ENCODE measurements at regions not wholly inside any gene's neighbourhood (a gene's known extent, or its start where the extent isn't known, plus 50 kb on each side); places are given as distances from the start of the nearest gene placed in this dataset.

DNA sequence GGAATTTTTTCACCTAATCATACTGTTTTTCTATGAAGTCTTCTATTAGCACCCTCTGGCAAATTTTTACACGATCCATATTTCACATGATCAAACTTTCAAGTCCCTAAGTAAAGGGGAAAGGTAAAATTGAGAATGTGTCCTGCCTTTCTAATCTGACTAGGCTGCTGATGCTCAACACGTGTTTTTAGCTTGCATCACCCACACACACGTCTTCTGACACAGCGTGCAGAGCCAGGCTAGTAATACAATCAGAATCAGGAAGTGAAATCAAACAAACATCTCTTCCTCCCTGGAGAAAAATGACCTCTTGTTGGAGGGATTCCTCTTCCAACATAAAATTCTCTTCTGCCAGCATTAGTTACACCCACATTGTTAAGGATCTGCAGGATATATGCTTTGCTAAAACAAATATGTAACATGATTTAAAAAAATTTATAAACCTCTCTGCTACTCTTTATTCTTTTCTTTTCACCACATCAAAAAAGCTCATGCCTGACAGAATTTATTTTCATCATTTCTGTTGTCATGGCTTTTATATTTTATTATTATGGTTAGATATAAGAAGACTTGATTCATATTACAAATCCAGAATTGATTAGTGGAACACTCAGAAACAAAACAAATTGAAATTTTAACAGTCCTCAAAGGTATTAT, 122.4 kb downstream of the RAP2B start:
- Histone ChIP-seq H3K9me3 (replicated peaks; ENCODE audit: control insufficient read depth, low read depth, low read length) (no peaks in the 10 kb centered on the region), H3K27me3 (ENCODE audit: control insufficient read depth, insufficient read depth, low read length) (no peaks in the 10 kb centered on the region), H3K4me1 (ENCODE audit: control insufficient read depth, insufficient read depth, low read length) (peaks cover 4% of the 10 kb centered on the region), H3K36me3 (ENCODE audit: control insufficient read depth, insufficient read depth, low read length) (no peaks in the 10 kb centered on the region), H3K27ac (ENCODE audit: low read length) (peak overlapping the region; percentile 69), H3K4me3 (ENCODE audit: low read length) (no peak overlapping the region)
- WGBS (ENCODE audit: insufficient coverage): no CpG with 5 or more reads among the region's 4 CpGs
- peak; percentile 95 for DNase-seq

DNA sequence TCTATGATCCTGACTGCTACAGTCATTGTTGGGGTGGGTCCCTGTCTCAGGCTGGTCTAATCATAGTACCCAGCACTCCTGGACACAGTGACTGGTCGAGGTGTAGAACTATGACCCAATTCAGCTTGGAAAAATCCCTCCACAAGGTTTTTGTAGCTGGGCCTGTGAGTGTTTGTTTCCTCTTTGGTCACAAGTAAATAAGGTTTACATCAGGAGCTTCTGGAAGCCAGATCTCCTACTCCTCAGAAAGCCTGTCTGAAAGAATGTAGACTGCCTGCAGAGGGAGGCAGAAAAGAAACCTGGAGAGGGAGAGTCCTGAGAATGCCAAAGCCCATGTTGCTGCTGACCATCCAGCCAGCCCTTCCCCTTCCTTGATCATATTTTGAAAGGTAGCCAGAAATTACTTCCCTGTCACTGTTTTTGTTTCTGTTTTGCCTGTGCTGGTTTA, 123.2 kb downstream of the RAP2B start:
- Histone ChIP-seq H3K27me3 (ENCODE audit: control insufficient read depth, insufficient read depth, low read length) (no peaks in the 10 kb centered on the region), H3K36me3 (ENCODE audit: control insufficient read depth, insufficient read depth, low read length) (no peaks in the 10 kb centered on the region), H3K9me3 (replicated peaks; ENCODE audit: control insufficient read depth, low read depth, low read length) (no peaks in the 10 kb centered on the region), H3K27ac (ENCODE audit: low read length) (peak overlapping the region; percentile 70), H3K4me3 (ENCODE audit: low read length) (no peak overlapping the region), H3K4me1 (ENCODE audit: control insufficient read depth, insufficient read depth, low read length) (peaks cover 4% of the 10 kb centered on the region)
- no CpG with 5 or more reads among the region's 1 CpG for WGBS (ENCODE audit: insufficient coverage)
- DNase-seq: peak; percentile 72

DNA sequence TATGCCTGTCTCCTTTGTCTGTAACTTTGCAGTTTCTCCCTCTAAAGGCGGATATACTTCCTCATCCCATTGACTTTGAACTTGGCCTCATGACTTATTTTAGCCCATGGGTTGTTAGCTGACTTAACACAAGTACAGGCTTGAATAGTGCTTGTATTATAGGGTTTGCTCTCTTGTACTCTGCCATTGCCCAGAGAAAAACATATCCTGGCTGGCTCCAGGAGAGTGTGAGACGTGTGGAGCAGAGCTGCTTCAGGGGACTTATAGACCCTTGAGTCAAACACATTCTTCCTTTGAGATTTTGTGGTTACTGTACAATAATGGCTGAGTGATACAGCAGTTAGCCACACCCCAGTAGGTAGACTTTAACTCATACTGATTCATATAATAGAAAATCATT, 124.0 kb downstream of the RAP2B start:
- no peaks in the 10 kb centered on the region for H3K9me3 ChIP-seq (replicated peaks; ENCODE audit: control insufficient read depth, low read depth, low read length)
- peaks cover 4% of the 10 kb centered on the region for H3K4me1 ChIP-seq (ENCODE audit: control insufficient read depth, insufficient read depth, low read length)
- H3K36me3 ChIP-seq (ENCODE audit: control insufficient read depth, insufficient read depth, low read length): no peaks in the 10 kb centered on the region
- H3K27me3 ChIP-seq (ENCODE audit: control insufficient read depth, insufficient read depth, low read length): no peaks in the 10 kb centered on the region
- H3K4me3 ChIP-seq (ENCODE audit: low read length): no peak overlapping the region
- no CpG with 5 or more reads among the region's 2 CpGs for WGBS (ENCODE audit: insufficient coverage)
- H3K27ac ChIP-seq (ENCODE audit: low read length): peak overlapping the region; percentile 43
- DNase-seq: peak; percentile 53

DNA sequence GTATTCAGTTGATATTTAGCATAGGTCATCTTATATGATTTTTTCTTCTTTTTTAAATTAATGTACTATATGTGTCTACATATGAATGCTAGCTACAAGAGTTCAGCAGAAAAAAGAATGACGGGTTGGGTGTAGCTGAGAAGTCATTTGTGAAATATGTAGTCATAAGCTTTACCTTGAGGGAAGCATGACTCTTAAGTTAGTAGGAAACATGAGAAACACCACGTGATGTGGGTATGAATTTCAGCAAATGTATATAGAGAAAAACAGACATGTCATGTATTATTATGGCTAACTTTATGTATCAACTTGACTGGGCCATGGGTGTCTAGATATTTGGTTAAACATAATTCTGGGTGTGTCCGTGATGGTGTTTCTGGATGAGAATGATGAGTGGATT, 125.0 kb downstream of the RAP2B start:
- Histone ChIP-seq H3K27ac (ENCODE audit: low read length) (no peak overlapping the region), H3K9me3 (replicated peaks; ENCODE audit: control insufficient read depth, low read depth, low read length) (no peaks in the 10 kb centered on the region), H3K27me3 (ENCODE audit: control insufficient read depth, insufficient read depth, low read length) (no peaks in the 10 kb centered on the region), H3K4me1 (ENCODE audit: control insufficient read depth, insufficient read depth, low read length) (peaks cover 4% of the 10 kb centered on the region), H3K36me3 (ENCODE audit: control insufficient read depth, insufficient read depth, low read length) (no peaks in the 10 kb centered on the region), H3K4me3 (ENCODE audit: low read length) (no peak overlapping the region)
- WGBS (ENCODE audit: insufficient coverage): 93% methylated on average over 3 of the region's 3 CpGs
- no peak for DNase-seq

DNA sequence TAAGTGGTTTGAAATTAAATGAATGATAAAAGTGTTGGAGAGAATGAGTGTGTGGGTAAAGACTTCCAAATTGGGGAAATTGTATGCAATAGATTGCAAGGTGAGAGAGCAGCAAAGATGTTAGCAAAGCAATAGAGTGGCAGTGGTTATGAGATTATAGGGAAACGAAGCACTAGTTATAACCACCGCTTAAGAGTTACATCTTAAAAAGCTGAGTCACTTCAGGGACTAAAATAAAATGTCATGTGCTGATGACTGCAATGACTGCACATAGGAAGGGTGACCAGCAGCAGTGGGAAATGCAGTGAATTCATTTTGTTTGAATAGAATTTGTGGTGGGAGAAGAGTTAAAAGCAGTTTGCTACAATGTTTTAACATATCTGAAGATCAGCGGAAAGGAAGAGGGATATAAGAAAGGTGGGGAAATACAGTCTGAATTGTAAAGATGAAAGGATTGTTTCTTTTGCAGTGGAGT, 127.3 kb downstream of the RAP2B start:
- no peaks in the 10 kb centered on the region for H3K9me3 ChIP-seq (replicated peaks; ENCODE audit: control insufficient read depth, low read depth, low read length)
- 92% methylated on average over 2 of the region's 3 CpGs for WGBS (ENCODE audit: insufficient coverage)
- no peak overlapping the region for H3K4me3 ChIP-seq (ENCODE audit: low read length)
- H3K27me3 ChIP-seq (ENCODE audit: control insufficient read depth, insufficient read depth, low read length): no peaks in the 10 kb centered on the region
- peaks cover 4% of the 10 kb centered on the region for H3K4me1 ChIP-seq (ENCODE audit: control insufficient read depth, insufficient read depth, low read length)
- no peak overlapping the region for H3K27ac ChIP-seq (ENCODE audit: low read length)
- H3K36me3 ChIP-seq (ENCODE audit: control insufficient read depth, insufficient read depth, low read length): no peaks in the 10 kb centered on the region
- DNase-seq: peak; percentile 66

DNA sequence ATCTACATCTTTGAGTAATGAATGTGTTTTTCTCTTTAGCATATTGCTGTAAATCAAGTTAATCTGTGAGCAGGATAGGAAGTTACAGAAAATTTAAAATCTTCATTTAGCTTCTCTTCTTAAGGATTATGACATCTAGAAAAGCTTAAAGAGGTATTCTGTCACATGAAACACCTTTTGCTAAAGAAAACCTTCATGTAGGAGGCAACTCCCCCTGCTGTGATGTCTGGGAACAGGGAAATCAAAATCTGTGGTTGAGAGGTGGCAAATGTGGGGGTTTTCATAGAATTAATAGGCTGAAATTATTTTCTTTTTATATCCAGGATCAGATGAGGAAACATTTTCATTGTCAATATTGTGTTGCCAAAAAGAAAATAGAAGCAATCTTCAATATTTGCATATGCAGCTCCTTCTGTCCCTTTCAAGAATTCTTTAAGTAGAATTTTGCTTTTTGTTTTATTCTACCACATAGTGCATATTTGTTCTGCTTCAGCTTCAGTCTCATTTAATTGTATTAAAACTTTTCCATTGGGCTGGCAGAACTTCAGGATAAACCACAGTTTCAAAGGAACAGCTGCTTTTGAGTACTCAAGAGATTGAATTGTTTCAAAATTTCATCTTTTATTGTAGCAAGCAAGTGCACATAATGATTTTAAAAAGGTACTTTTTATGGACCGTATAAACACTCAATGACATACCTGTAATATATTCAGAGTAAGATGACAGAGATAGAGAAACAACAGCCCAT, 128.4 kb downstream of the RAP2B start:
- peak; percentile 61 for DNase-seq
- Histone ChIP-seq H3K9me3 (replicated peaks; ENCODE audit: control insufficient read depth, low read depth, low read length) (no peaks in the 10 kb centered on the region), H3K27me3 (ENCODE audit: control insufficient read depth, insufficient read depth, low read length) (no peaks in the 10 kb centered on the region), H3K4me1 (ENCODE audit: control insufficient read depth, insufficient read depth, low read length) (no peaks in the 10 kb centered on the region), H3K27ac (ENCODE audit: low read length) (no peak overlapping the region), H3K4me3 (ENCODE audit: low read length) (no peak overlapping the region), H3K36me3 (ENCODE audit: control insufficient read depth, insufficient read depth, low read length) (no peaks in the 10 kb centered on the region)
- no CpG with 5 or more reads among the region's 1 CpG for WGBS (ENCODE audit: insufficient coverage)

DNA sequence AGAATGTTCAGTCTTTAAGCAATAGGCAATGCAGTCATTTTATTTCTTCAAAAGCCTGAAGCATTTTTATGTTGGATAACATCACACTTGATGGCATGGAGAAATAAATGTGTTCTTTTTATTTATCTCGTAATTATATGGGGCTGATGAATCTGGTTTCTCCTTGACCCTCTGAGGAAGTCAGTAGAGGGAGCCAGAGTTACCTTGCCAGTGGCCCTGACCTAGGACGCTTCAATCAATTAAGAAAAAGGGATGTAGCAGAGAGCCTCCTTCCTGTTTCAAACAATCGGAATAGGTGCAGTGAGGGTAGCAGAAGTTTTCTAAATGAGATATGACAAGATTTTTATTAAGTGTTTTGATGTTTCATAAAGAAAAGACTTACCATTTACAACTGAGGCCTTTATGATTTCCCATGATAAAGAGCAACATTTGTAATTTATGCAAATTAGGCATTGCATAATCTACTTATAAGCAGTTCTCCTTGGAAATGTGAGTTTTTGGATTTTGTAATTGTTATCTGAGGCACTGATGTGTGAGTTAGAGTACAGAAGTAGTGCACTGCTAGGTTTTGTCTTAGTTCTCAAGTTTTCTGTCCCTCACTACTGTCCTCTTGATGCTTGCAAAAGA, 129.1 kb downstream of the RAP2B start:
- peak; percentile 30 for DNase-seq
- H3K27ac ChIP-seq (ENCODE audit: low read length): no peak overlapping the region
- no CpG with 5 or more reads among the region's 3 CpGs for WGBS (ENCODE audit: insufficient coverage)
- no peaks in the 10 kb centered on the region for H3K27me3 ChIP-seq (ENCODE audit: control insufficient read depth, insufficient read depth, low read length)
- no peaks in the 10 kb centered on the region for H3K9me3 ChIP-seq (replicated peaks; ENCODE audit: control insufficient read depth, low read depth, low read length)
- no peaks in the 10 kb centered on the region for H3K36me3 ChIP-seq (ENCODE audit: control insufficient read depth, insufficient read depth, low read length)
- H3K4me3 ChIP-seq (ENCODE audit: low read length): no peak overlapping the region
- no peaks in the 10 kb centered on the region for H3K4me1 ChIP-seq (ENCODE audit: control insufficient read depth, insufficient read depth, low read length)

DNA sequence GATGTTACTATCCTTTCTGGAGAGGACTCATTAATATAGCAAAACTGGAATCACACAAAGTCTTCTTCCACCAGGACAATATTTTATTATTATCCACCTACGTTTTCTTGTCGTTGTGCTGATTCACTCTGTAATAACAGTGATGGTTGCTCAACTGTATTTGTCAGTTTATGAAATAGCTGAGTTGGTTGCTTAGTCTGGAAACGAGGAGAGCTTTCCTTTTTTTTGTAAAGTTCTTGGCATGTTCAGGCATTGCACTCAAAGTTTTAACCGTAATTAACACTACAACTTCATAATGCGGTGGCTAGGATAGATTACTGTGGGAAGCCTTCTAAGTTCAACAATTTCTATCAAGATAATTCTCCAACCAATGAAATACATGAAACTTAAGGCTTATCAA, 131.2 kb downstream of the RAP2B start:
- DNase-seq: no peak
- Histone ChIP-seq H3K27ac (ENCODE audit: low read length) (no peak overlapping the region), H3K4me3 (ENCODE audit: low read length) (no peak overlapping the region), H3K27me3 (ENCODE audit: control insufficient read depth, insufficient read depth, low read length) (no peaks in the 10 kb centered on the region), H3K36me3 (ENCODE audit: control insufficient read depth, insufficient read depth, low read length) (no peaks in the 10 kb centered on the region), H3K4me1 (ENCODE audit: control insufficient read depth, insufficient read depth, low read length) (no peaks in the 10 kb centered on the region), H3K9me3 (replicated peaks; ENCODE audit: control insufficient read depth, low read depth, low read length) (no peaks in the 10 kb centered on the region)
- no CpG with 5 or more reads among the region's 5 CpGs for WGBS (ENCODE audit: insufficient coverage)

DNA sequence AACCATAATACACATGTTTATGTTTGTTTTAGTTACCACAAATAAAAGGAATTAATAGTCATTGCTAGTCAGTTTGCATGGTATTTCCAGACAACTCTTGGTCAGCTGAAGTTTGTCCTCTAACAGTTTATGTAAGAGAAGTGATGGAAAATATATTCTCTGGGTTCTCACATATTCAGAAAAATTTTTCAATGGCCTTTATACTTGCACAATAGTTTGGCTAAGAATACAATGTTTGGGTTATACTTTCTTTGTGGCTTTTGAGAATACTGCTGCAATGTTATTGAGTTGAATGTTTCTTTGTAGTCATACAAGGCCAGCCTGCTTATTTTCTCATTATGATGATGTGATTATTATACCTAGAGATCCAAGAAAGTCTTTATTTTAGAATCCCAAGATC, 133.9 kb downstream of the RAP2B start:
- Histone ChIP-seq H3K27me3 (ENCODE audit: control insufficient read depth, insufficient read depth, low read length) (no peaks in the 10 kb centered on the region), H3K9me3 (replicated peaks; ENCODE audit: control insufficient read depth, low read depth, low read length) (no peaks in the 10 kb centered on the region), H3K27ac (ENCODE audit: low read length) (no peak overlapping the region), H3K4me1 (ENCODE audit: control insufficient read depth, insufficient read depth, low read length) (no peaks in the 10 kb centered on the region), H3K36me3 (ENCODE audit: control insufficient read depth, insufficient read depth, low read length) (no peaks in the 10 kb centered on the region), H3K4me3 (ENCODE audit: low read length) (no peak overlapping the region)
- peak; percentile 6 for DNase-seq

DNA sequence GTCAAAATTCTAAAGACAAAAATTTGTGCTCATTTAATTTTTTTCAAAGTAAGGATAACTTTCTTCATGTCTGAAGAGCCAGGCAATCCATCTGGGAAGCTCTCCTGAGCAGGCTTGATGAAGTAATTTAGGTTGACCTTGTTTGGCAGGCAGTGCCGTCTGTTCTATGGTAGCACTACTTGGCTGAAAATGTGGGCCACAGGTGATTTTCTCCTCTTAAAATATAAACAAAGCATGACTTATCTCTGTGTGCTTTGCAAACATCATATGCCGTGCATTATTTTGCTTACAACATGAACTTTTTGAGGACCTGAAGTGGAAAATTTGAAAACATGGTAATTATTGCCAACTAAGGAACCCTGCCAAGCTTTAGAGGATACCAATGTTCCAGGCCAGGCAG, 143.2 kb downstream of the RAP2B start:
- H3K4me3 ChIP-seq (ENCODE audit: low read length): no peak overlapping the region
- no peaks in the 10 kb centered on the region for H3K4me1 ChIP-seq (ENCODE audit: control insufficient read depth, insufficient read depth, low read length)
- WGBS (ENCODE audit: insufficient coverage): no CpG with 5 or more reads among the region's 2 CpGs
- no peak overlapping the region for H3K27ac ChIP-seq (ENCODE audit: low read length)
- no peaks in the 10 kb centered on the region for H3K9me3 ChIP-seq (replicated peaks; ENCODE audit: control insufficient read depth, low read depth, low read length)
- H3K27me3 ChIP-seq (ENCODE audit: control insufficient read depth, insufficient read depth, low read length): no peaks in the 10 kb centered on the region
- no peaks in the 10 kb centered on the region for H3K36me3 ChIP-seq (ENCODE audit: control insufficient read depth, insufficient read depth, low read length)
- DNase-seq: peak; percentile 4
